Activated CD8-positive, alpha-beta memory T cell treated with anti-CD3 and anti-CD28 coated beads, Interleukin-2, amount 50 U/mL, for 4 hours (primary cell): ENCODE measurements at regions not wholly inside any gene's neighbourhood (a gene's known extent, or its start where the extent isn't known, plus 50 kb on each side); places are given as distances from the start of the nearest gene placed in this dataset.
"Not testable (repeated sequence)": the region's sequence is repeated elsewhere in the genome, so short reads cannot be mapped to it uniquely, and the experiment has no call there.

Experiments
- DNase-seq: peaks from one replicate; pipeline ENCODE4 v3.0.0-alpha.2; 2020

DNA sequence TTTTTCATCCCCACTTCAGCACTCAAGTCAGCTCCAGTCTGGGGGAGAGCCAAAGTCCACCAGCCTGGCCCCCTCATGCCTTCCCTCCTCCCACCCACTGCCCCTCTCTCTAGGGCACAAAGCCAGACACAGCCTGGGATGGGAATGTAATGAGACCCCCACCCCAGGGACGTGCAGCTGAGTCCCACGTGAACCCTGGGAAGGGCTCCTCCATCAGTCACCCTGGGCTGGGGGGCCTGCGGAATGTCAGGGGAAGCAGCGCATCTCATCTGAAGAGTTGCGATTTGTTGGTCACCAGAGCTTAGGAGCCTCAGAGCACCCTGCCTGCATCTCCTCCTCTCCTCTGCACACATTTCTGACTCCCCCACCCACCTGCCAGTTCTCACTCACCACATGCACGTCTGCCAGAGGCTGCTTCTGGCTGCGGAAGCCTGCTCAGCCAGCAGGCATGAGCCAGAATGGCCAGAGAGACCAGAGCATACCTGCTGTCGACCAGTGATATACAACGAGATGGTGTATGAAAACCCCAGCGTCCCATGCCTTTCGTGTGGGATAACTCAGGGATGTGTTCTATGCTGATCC, 167.1 kb upstream of the TOP1 start:
- DNase-seq, result no peak

DNA sequence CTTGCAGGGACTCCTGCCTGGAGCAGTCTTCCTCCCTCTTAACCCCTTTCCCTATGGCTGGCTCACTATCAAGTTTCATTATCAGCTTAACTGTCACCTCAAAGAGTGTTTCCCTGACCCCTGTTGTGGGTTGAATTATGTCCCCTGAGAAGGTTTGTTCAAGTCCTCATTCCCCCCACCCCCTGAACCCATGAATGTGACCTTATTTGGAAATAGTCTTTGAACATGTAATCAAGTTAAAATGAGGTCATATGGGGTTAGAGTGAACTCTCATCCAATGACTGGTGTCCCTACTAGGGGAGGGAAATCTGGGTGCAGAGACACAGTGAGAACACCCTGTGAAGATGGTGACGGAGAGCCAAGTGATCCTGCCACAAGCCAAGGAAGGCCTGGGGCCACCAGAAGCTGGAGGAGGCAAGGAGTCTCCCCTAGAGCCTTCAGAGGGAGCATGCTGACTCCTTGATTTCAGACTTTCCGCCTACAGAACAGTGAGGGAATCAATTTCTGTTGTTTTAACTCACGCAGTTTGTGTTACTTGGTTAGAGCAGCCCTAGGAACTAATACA, 165.2 kb upstream of the TOP1 start:
- DNase-seq, result no peak

DNA sequence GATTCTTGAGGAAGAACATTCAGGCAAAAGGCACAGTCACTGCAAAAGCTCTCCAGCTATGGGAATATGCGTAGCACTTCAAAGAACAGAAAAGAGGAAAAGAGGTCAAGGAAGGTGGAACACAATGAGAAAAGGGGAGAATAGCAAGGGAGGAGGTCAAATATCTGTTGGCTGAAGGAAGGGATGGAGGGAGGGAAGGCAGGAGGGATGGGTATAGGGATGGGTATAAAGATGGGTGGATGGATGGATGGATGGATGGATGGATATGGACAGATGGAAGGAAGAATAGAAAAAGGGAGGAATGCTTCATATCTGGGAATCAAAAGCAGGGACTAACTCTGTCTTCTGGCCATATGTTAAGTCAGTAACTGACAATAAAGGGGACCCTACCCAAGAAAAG, 164.2 kb upstream of the TOP1 start:
- DNase-seq, result no peak

DNA sequence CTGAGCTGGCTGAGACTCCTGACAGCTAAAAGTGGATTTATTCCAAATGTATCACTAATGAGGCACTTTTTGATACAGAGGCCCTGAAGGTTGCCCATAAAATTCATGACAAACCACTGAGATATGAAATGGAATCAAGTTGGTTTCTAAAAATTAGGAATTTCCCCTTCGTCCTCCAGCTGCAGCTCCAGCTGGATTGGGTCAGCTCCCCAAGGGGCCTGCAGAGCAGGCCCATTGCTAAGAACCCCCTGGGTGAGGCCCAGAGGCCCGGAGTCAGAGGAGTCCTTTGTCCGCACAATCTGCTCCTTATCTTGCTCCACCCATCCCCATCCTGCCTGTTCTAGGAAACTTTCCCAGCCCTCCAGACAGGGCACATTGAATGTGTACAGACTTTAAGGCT, 163.5 kb upstream of the TOP1 start:
- DNase-seq, result no peak

DNA sequence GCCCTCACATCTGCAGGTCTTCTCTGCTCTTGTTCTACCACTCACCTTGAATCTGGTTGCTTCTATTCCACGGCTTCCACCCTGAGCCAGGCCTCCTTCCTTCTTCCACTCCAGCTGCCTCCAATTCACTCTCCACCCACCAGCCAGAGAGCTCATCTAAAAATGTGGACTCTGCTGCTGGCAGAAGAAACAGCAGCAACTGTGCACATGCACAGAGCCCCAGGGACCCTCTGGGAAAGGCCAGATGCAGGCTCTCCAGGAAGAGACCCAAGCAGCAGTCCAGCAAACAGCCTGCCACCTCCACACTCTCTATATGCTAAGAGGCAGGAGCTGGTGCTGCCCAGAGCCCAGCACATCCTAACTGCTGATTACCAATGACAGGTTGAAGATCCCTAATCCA, 162.6 kb upstream of the TOP1 start:
- DNase-seq, result no peak

DNA sequence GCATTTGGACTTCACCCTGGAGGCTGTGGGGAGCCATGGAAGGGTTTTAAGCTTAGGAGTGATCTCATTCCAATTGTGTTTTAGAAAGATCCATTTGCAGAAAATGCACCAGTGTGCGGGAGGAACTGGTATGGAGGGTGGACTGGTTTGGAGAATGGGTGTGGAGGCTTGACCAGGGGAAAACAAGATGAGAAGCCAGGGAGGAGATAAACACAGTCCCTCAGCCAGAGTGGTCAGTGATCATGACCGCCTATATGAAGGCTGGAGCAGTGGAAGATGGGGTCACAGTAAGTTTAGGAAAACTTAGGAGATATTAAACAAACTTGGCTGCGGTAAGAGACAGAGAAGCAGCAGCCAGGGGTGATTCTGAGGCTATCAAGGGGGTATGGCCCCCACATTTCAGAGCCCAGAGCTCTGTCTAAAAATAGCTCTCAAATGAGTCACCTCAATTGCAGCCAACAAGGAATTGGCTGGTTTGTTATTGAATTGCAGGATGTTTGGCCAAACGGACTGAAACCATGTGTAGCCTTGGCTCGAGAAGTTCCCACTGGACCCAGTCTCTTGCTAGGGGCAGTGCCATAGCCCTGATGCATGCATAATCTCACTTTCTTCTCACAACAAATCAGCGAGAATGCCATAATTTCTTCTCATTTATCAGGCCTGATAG, 159.9 kb upstream of the TOP1 start:
- DNase-seq, result no peak

DNA sequence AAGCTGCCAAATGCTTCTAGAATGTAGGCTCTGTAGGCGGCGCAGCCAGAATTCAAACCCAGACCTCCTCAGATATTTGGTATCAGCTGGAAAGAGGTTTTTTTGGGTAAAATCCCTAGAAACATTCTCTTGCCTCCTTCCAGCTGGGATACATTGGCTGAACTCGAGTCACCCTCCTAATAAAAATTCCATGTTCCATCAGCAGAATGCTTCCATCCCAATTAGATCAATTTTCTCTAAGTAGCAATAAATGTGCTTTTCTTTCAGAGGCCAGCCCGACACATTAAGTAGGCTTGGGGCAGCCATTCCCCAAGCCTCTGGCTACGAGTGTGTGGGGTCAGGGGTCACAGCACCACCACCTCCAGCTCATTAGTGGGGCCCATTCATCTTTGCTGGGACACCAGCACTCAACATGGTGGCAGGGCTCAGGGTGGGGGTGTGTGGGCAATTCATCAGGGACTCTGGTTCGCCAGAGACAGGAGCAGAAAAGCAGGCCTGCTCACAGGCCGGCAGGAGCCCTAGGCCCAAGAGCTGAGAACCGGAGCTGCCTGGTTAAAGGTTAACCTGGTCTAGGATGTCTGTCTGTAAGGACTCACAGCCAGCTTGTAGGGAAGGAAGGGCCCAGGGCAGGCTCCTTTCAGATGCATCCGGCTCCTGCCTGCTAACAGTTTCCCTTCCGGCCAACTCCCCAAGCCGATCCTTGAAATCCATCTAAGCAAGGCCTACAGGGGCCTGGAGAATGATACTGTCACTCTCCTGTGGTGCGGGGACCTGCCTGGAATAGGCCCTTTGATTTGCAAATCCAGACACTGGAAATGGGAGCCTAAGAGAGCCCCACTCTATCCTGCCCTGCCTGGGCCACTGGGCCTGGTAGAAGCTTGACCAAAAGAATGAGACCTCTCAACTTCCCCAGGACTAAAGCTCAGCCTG, 159.1 kb upstream of the TOP1 start:
- DNase-seq, result no peak

DNA sequence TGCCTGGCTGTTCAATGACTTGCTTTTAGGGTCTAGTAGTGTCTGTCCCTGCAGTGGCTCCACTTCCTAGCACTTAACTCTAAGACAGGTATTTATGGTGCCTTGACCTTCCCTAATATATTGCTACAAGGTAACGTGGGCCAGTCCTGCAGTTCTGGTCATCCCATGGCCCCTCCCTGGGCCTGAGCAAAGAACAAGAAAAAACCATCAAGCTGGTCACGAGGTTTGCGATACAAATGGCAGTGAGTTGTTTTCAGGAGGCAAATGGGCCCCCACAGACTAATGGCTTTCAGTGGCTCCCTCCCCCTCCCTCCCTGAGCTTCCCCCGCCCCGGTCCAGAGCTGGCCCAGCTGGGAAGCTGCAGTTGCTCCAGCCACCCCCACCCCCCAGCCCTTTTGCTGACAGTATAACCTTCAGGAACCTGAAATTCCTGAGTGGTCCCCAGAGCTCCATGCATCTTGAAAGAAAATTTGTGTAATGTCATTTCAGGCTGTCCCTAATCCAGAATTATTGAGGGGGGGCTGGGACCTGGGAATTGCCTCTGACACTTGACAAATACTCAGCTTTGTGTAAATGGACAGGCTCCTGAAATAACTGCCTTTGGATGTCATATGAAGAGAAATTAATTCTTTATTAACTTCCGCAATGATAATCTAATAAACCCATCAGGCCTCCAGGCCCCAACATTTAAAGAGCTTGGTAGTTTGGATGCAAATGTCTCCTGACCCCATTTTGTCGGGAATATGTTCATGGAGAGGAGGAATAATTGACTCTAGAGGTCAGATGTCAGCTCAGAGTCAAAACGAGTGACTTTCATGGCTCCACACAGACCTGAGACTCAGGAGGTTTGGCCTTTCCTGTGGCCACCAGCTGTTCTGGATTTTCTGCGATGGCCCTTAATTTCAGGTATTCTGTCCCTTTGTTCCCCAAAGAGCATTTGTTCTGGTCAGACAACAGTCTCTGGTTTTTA, 153.2 kb upstream of the TOP1 start:
- no peak for DNase-seq

DNA sequence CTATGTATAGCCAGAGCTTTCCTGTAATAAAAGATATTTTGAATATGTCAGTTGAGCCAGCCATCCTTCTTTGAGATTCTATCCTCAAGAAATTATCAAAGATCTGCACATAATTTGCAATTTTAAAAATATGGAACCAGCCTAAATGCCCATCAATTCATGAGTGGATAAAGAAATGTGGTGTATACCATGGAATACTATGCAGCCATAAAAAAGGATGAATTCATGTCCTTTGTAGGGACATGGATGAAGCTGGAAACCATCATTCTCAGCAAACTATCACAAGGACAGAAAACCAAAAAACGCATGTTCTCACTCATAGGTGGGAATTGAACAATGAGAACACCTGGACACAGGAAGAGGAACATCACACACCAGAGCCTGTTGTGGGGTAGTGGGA, 150.5 kb upstream of the TOP1 start:
- not testable (repeated sequence) for DNase-seq

DNA sequence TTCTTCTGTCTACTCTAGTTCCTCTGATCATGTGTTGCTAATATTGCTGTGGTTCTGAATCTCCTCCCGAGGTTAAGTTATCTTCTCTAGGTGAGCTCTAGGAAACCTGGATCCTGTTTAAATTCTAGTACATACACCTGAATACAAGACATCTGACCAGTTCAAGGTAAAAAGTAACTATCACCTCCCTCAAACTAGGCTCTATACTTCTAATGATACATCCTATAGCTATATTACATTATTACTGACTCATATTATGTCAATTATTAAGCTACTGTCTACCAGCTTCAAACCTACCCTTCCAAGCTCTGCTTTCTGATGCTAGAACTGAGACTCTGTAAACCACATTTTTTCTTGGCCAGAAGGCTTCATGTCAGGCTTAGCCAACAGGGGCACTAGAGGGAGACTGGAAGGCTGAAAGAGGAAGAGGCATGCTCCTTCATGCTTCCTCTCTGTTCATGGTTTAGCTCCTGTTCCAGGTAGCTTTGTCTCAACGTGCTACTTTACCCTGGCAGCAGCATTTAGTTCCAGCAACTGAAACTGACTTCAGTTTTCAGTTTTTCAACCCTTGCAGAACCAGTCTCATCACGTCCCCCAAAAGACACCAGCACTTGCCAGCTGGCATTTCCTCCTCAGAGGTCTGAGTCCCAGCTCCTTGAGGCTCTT, 148.4 kb upstream of the TOP1 start:
- DNase-seq, result no peak

DNA sequence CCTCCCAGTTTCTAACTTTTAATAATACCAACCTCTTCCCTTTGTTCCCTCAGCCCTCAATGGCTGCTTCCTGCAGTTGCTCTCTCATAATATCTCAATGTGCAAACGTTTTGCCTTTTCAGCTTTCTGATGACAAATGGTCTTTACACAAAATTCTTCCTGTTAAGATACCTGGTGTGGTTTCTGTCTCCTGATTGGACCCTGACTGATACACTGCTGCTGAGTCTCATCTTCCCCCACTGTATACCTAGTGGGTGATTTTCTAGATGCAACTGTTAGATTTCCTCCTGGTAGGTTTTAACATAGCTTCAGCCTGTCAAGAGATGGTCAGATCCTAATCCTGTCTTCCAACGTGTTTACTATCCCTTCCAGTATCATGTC, 147.9 kb upstream of the TOP1 start:
- DNase-seq, result no peak

DNA sequence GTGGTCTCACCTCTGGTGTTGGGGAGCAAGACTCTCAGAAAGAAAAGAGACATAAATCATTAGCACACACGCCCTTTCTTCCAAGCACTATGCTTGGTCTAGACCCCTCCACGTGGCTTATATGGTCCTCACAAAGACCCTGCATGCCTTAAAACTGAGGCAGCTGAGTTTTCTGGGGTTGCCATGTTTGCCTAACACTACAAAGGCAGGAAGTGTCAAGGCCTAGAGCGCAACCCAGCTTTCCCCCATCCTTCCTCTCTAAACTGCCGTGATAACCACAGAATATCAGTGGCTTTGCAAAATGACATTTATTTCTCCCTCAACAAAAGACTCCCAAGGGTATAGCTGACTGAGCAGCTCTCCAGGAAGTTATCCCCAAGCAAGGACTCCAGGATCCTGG, 146.5 kb upstream of the TOP1 start:
- DNase-seq, result no peak

DNA sequence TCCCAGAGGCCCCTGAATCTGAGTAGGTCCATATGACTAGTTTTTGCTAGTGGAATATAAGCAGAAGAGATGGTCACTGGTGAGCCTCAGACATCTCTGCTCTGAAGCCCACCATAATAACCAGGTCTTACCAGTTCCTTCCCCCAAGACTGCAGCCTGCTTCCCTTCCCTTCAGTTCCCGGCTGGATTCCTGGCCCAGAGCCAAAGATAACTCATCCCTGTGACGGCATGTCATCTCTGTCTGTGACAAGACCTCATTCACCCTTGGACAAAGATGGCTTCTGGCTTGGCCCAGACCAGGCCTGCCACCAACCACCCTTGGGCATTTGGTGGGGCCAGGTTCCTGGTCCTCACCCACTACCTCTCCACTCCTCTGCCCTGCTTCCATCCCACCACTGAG, 145.5 kb upstream of the TOP1 start:
- no peak for DNase-seq

DNA sequence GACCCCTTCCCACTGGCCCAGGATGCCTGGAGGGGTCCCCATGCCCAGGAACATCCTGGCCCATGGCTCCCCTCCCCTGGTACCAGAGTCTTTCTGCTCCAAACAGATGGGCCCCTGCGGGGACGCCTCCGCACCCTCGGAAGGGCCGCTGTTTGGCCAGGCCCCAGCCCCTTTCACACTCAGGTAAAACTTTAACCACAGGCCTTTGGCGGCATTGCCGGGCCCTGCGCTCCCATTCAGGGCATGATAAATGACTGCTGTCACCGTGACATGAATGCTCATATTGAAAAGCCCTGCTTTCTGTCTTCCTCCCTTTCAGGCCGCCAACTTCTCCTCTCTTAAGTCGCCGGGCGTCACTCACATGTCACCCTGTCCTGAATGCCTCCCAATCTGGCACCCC, 141.5 kb upstream of the TOP1 start:
- no peak for DNase-seq

DNA sequence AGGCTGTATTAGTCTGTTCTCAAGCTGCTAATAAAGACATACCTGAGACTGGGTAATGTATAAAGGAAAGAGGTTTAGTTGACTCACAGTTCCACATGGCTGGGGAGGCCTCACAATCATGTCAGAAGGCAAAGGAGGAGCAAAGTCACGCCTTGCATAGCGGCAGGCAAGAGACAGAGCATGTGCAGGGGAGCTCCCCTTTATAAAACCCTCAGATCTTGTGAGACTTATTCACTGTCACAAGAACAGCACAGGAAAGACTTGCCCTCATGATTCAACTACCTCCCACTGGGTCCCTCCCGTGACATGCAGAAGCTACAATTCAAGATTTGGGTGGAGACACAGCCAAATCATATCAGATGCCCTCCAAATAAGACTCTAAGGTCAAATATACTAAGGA, 139.4 kb upstream of the TOP1 start:
- not testable (repeated sequence) for DNase-seq

DNA sequence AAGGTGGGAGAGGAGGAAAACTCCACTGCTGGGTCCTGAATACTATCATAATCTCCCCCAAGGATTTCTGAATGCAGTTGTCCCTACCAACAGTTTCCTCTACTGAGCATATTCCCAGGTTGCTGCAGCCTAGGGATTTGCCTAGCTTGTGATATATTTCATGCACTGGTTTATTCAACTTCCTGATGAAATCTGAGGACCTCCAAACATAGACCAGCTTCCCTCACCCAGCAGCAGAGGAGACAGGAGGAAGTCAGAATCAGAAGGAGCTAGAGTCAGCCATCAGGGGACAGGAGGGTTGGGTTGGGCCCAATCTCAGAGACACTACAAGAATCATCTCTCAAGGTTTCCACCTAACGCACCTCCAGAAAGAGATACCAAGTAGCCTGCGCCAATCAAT, 138.4 kb upstream of the TOP1 start:
- DNase-seq, result no peak

DNA sequence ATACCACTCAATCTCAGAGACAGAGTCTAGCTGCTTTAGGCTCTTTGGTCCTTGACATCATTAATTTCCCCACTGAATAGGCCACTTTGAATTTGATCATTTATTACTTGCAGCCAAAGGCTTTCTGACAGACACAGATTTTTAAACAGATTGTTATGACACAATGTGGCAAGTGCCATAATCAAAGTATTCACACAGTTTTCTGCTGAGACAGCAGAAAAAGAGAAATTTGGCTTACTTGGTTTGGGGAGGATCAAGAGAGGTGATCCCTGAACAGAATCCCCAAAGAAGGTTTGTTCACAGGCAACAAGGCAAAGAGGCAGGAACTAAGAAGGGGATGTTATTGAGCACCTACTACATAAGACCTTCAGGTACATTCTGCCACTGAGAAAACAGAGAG, 138.0 kb upstream of the TOP1 start:
- no peak for DNase-seq

DNA sequence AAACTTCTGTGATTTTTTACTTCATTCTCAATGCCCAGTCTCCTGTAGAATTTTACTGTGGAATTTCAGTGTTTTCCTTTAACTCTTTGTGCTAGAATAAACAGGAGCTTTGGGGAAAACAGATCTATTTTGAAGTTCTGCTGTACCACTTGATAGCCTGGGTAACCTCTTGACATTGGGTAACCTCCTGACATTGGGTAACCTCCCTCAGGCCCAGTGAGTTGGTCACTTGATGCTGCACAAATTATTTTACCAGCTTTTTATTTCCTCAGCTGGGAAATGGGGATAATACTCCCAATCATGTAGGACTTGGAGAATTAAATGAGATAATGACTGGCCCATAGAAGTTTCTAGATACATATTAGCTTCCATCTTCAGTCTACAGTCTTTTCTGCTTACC, 137.3 kb upstream of the TOP1 start:
- no peak for DNase-seq

DNA sequence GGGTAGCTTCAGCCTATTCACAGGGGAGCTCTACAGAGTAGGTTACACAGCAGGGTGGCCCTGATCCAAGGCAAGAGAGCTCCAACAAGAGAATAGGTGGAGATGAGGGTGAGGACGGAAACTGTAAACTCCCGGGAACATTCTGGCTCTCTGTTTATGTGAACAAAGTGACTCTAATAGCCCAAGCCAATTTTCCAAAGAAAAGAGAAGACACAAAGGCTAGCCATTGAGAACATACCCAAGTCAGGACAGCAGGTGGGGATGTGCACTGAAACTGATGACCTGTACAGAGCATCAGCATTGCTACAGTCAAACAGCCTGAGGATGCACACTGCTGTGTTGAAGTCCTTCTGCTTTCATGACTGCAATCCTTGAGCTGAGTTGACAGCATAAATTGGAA, 136.0 kb upstream of the TOP1 start:
- no peak for DNase-seq

DNA sequence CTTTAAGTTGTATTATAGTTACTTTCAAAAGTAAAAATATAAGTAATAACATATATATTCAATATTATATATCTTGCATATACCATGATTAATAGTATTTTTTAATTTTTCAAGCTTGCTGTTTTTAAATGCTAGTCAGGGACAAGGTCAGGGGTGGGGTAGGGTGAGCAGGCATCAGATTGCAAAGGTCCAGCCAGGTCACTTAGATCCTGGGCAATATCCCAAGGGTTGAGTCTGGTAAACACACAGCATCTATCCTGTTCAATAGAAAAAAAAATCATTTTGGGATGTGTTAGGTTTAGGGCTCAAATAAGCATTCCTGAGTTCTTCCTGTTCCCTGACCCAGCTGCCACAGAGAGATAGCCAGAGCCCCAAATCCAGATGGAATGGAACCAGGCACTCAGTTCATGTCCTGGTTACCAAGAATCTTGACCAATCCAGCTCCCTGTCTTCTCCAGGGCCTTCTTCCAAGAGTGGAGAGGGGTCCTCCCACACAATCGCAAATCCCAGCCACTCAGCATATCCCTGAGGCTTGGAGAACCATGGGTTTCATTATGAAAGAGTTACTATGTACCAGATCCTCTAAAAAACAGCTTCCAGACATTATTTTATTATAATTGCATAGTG, 134.9 kb upstream of the TOP1 start:
- DNase-seq, result no peak

DNA sequence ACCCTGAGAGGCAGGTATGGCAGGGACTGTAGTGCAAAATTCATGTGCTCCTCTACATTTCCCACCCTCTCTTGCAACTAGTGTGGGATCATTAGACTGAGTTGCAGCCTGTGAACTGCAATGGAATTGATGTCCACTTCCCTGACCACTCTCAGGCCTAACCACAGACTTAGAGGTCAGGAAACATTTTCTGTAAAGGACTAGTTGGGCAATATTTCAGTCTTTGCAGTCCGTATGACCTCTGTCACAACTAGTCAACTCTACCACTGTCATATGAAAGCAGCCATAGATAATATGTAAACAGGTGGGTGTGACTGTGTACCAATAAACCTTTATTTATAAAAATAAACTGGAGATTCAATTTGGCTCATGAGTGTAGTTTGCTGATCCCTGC, 134.4 kb upstream of the TOP1 start:
- DNase-seq, result no peak

DNA sequence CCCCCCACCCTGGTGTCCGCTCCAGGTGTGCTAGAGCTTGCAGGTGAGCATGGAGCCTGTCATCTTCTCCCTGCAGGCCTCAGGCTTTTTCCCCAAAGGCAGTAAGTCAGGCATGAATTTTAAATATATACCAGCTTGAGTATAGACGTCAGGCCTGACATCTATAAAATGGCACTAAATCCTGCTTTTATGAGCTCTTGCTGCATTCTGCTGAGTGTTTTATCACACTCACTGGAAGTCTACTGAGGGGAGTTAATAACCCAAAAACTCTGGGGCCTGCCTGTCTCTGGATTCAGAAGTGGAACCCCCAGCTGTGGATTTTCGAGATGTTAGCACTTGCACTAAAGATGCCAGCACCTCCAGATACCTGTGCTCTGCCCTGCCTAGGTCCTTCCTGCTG, 133.4 kb upstream of the TOP1 start:
- DNase-seq, result no peak
